ENCODE measurements at regions not wholly inside any gene's neighbourhood (a gene's known extent, or its start where the extent isn't known, plus 50 kb on each side); places are given as distances from the start of the nearest gene placed in this dataset.

DNA sequence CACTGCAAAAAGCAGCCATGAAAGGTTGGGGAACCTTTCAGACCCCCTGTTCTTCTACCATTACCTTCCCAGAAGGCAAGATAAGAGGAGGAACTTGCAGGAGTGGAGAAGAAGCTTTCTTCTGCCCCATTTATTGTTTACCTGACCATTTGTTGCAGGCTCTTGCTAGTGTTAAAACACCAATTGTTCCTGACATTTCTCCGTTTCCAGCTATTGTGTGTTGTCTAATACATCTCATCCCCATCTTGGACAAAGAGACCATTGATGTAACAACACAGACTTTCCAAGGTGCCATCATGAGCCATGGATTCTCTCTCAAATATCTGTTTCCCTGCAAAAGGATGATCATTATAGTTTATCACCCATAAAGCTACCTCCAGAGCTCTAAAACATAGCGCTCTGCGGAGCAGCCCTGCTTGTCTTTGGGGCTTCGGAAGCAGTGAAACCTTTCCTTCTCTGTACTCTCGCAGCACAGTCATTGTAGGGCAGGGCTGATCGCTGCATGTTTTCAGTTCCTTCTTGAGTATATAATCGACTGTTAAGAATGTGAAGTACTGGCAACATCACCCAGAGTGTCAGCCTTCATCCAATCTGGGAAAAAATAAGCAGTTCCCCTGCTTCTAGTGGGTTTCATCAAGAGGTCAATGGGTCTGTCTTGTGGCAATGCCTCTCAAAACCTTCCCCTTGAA, 680.0 kb downstream of the SEMA5A start:
- no peak for TF ChIP-seq CREB5 (CRISPR knock-in tag; IDR thresholded peaks at IDR 0.05; ENCODE audit: low read depth)
- no peak for TF ChIP-seq TOX (CRISPR knock-in tag; IDR thresholded peaks at IDR 0.05; ENCODE audit: borderline replicate concordance)
- TF ChIP-seq ISL1 (CRISPR knock-in tag; IDR thresholded peaks at IDR 0.05): no peak
- TF ChIP-seq, protein P1, sequence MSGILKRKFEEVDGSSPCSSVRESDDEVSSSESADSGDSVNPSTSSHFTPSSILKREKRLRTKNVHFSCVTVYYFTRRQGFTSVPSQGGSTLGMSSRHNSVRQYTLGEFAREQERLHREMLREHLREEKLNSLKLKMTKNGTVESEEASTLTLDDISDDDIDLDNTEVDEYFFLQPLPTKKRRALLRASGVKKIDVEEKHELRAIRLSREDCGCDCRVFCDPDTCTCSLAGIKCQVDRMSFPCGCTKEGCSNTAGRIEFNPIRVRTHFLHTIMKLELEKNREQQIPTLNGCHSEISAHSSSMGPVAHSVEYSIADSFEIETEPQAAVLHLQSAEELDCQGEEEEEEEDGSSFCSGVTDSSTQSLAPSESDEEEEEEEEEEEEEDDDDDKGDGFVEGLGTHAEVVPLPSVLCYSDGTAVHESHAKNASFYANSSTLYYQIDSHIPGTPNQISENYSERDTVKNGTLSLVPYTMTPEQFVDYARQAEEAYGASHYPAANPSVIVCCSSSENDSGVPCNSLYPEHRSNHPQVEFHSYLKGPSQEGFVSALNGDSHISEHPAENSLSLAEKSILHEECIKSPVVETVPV (CRISPR knock-in tag; IDR thresholded peaks at IDR 0.05): no peak
- TF ChIP-seq ARNTL (CRISPR knock-in tag; IDR thresholded peaks at IDR 0.05; ENCODE audit: borderline replicate concordance, low read depth): no peak
- TF ChIP-seq ZFP30 (CRISPR knock-in tag; IDR thresholded peaks at IDR 0.05): no peak

All from SK-N-SH treated with all-trans-retinoic acid at 6 μM for 48 hours (cell line).